HepG2 (cell line): ENCODE measurements at regions not wholly inside any gene's neighbourhood (a gene's known extent, or its start where the extent isn't known, plus 50 kb on each side); places are given as distances from the start of the nearest gene placed in this dataset.
A peak's percentile ranks its signal among the peaks of the same experiment; 100 is the strongest.

ENCODE experiments used
- CEBPG ChIP-seq: IDR thresholded peaks from 2 replicates; pipeline ENCODE4 v1.6.1; 2016
- CEBPZ ChIP-seq: IDR thresholded peaks from 2 replicates; pipeline ENCODE4 v1.6.1; 2012; ENCODE audit warnings: low read length, improper control_type of control experiment
- DZIP1 ChIP-seq: sonication (generic); formaldehyde crosslinking; IDR thresholded peaks from 2 replicates; pipeline ENCODE4 v1.5.0; 2020; ENCODE audit warnings: mild to moderate bottlenecking, missing genetic modification reagents
- EHMT2 ChIP-seq: fragments of 200-600 bp; sonication (generic); IDR thresholded peaks from 2 replicates; pipeline ENCODE4 v1.7.0; 2017; ENCODE audit warnings: antibody characterized with exemption, low read depth, low read length, borderline replicate concordance
- FOXA3 ChIP-seq: IDR thresholded peaks from 2 replicates; pipeline ENCODE4 v1.6.1; 2016; ENCODE audit warnings: missing genetic modification reagents, missing compliant biosample characterization
- GLMP ChIP-seq: sonication (generic); formaldehyde crosslinking; IDR thresholded peaks from 2 replicates; pipeline ENCODE4 v1.9.0; 2021; ENCODE audit warnings: missing genetic modification reagents, mild to moderate bottlenecking, borderline replicate concordance
- GMEB2 ChIP-seq: IDR thresholded peaks from 2 replicates; pipeline ENCODE4 v1.6.1; 2016; ENCODE audit warnings: missing biosample characterization, missing genetic modification reagents, low read depth
- HMGA1 ChIP-seq: sonication (generic); formaldehyde crosslinking; conservative IDR thresholded peaks from 2 replicates; pipeline ENCODE4 v1.4.0; 2020; ENCODE audit warnings: missing genetic modification reagents
- ISL2 ChIP-seq: sonication (generic); formaldehyde crosslinking; IDR thresholded peaks from 2 replicates; pipeline ENCODE4 v1.5.0; 2020; ENCODE audit warnings: missing genetic modification reagents
- MTA3 ChIP-seq: sonication (generic); formaldehyde crosslinking; IDR thresholded peaks from 2 replicates; pipeline ENCODE4 v1.4.0; 2020; ENCODE audit warnings: missing genetic modification reagents
- MXD1 ChIP-seq: sonication (generic); formaldehyde crosslinking; IDR thresholded peaks from 2 replicates; pipeline ENCODE4 v1.4.0; 2020; ENCODE audit warnings: mild to moderate bottlenecking, missing genetic modification reagents
- NFE2L1 ChIP-seq: sonication (generic); formaldehyde crosslinking; IDR thresholded peaks from 2 replicates; pipeline ENCODE4 v1.4.0; 2020; ENCODE audit warnings: missing genetic modification reagents, mild to moderate bottlenecking, borderline replicate concordance
- SKI ChIP-seq: fragments of 450-650 bp; IDR thresholded peaks from one replicate; pipeline ENCODE4 v1.6.1; 2018; ENCODE audit warnings: mild to moderate bottlenecking; ENCODE audit not compliant: partially characterized antibody
- ZFX ChIP-seq: sonication (generic); formaldehyde crosslinking; IDR thresholded peaks from 2 replicates; pipeline ENCODE4 v1.4.0; 2020; ENCODE audit warnings: mild to moderate bottlenecking, low read depth, missing genetic modification reagents, moderate library complexity
- ZKSCAN5 ChIP-seq: sonication (generic); formaldehyde crosslinking; IDR thresholded peaks from 2 replicates; pipeline ENCODE4 v1.5.1; 2020; ENCODE audit warnings: mild to moderate bottlenecking, missing genetic modification reagents
- ZNF33A ChIP-seq: sonication (generic); formaldehyde crosslinking; IDR thresholded peaks from 2 replicates; pipeline ENCODE4 v1.5.1; 2020; ENCODE audit warnings: missing genetic modification reagents, mild to moderate bottlenecking, moderate library complexity, borderline replicate concordance
- ZNF614 ChIP-seq: IDR thresholded peaks from 2 replicates; pipeline ENCODE4 v1.6.1; 2018; ENCODE audit warnings: missing biosample characterization, missing genetic modification reagents, inconsistent platforms, borderline replicate concordance
- ZNF737 ChIP-seq: sonication (generic); formaldehyde crosslinking; IDR thresholded peaks from 2 replicates; pipeline ENCODE4 v1.5.0; 2020; ENCODE audit warnings: missing genetic modification reagents, mild to moderate bottlenecking, borderline replicate concordance

GRCh38 chr14:100406505-100407131 lies 83.5 kb downstream of the SLC25A47 start (continued):
- TF ChIP-seq ZNF614 (peak; percentile 73; the same call in 1 of the 2 replicates), HMGA1 (CRISPR knock-in tag) (no peak), EHMT2 (no peak), GLMP (CRISPR knock-in tag) (no peak), GMEB2 (CRISPR knock-in tag) (no peak), ZKSCAN5 (no peak), ISL2 (CRISPR knock-in tag) (no peak), SKI (no peak), NFE2L1 (CRISPR knock-in tag) (no peak), FOXA3 (CRISPR knock-in tag) (peak; percentile 39), CEBPG (CRISPR knock-in tag) (peak; percentile 45), ZNF33A (CRISPR knock-in tag) (no peak), ZNF737 (no peak), DZIP1 (CRISPR knock-in tag) (no peak), CEBPZ (no peak), MTA3 (CRISPR knock-in tag) (no peak), ZFX (CRISPR knock-in tag) (peak; percentile 48), MXD1 (no peak)
